Common myeloid progenitor, CD34-positive (primary cell): ENCODE measurements at regions not wholly inside any gene's neighbourhood (a gene's known extent, or its start where the extent isn't known, plus 50 kb on each side); places are given as distances from the start of the nearest gene placed in this dataset.
"Not testable (repeated sequence)": the region's sequence is repeated elsewhere in the genome, so short reads cannot be mapped to it uniquely, and the experiment has no call there.

Experiments
- CTCF ChIA-PET: fragments of 350-600 bp; sonication (Branson Sonifier 250); formaldehyde crosslinking; loops from one replicate; lab custom pipeline; 2021; ENCODE audit warnings: antibody characterized with exemption; lab: Charles Lee
- POLR2A ChIA-PET: fragments of 350-600 bp; sonication (Branson Sonifier 250); formaldehyde crosslinking; loops from one replicate; lab custom pipeline; 2021; ENCODE audit warnings: antibody characterized with exemption; lab: Charles Lee
- DNase-seq, 3 donors: peaks; one replicate each; pipeline versions ENCODE4 v3.0.0 to v3.0.0-alpha.2; 2013
- H3K27ac ChIP-seq, 2 experiments: 1 replicate in 1 of 2; 2 replicates in 1 of 2; pipeline ENCODE4 v1.7.0; 2013; ENCODE audit warnings: inconsistent platforms in 2 of 2, low read length in 2 of 2, mild to moderate bottlenecking in 2 of 2, low read depth in 1 of 2, moderate library complexity in 1 of 2; ENCODE audit not compliant: severe bottlenecking in 2 of 2, insufficient read depth in 1 of 2, poor library complexity in 1 of 2
- H3K27me3 ChIP-seq, 5 experiments: replicated peaks in 2 of 5; 1 replicate in 3 of 5; 2 replicates in 2 of 5; pipeline versions ENCODE4 v1.6.1 to v1.7.0; 2013; ENCODE audit warnings: low read length in 4 of 5, mild to moderate bottlenecking in 2 of 5, moderate library complexity in 2 of 5, inconsistent platforms in 1 of 5; ENCODE audit not compliant: insufficient read depth in 5 of 5, control insufficient read depth in 4 of 5
- H3K36me3 ChIP-seq, 4 experiments: 1 replicate in 2 of 4; 2 replicates in 2 of 4; pipeline versions ENCODE4 v1.6.1 to v1.7.0; 2013; ENCODE audit warnings: low read length in 3 of 4, control low read depth in 1 of 4, mild to moderate bottlenecking in 1 of 4; ENCODE audit not compliant: control insufficient read depth in 4 of 4, insufficient read depth in 4 of 4
- H3K4me1 ChIP-seq, 4 experiments: 1 replicate in 3 of 4; 2 replicates in 1 of 4; pipeline versions ENCODE4 v1.6.1 to v1.7.1; 2013; ENCODE audit warnings: low read length in 3 of 4, mild to moderate bottlenecking in 3 of 4, control low read depth in 1 of 4, inconsistent platforms in 1 of 4, moderate library complexity in 1 of 4; ENCODE audit not compliant: control insufficient read depth in 4 of 4, insufficient read depth in 4 of 4; ENCODE audit errors: control extremely low read depth in 1 of 4
- H3K4me3 ChIP-seq, 7 experiments: 1 replicate in 4 of 7; 2 replicates in 3 of 7; pipeline versions ENCODE4 v1.5.1 to v1.7.0; 2013; ENCODE audit warnings: mild to moderate bottlenecking in 7 of 7, low read length in 6 of 7, moderate library complexity in 6 of 7, inconsistent platforms in 2 of 7, low read depth in 2 of 7, control low read depth in 1 of 7; ENCODE audit not compliant: insufficient read depth in 4 of 7, control insufficient read depth in 1 of 7; ENCODE audit errors: extremely low read depth in 1 of 7
- H3K9me3 ChIP-seq, 5 experiments: 1 replicate in 4 of 5; 2 replicates in 1 of 5; pipeline versions ENCODE4 v1.6.1 to v1.7.1; 2013; ENCODE audit warnings: low read length in 4 of 5, mild to moderate bottlenecking in 2 of 5, inconsistent platforms in 1 of 5, low read depth in 1 of 5, moderate library complexity in 1 of 5; ENCODE audit not compliant: control insufficient read depth in 4 of 5, insufficient read depth in 2 of 5; ENCODE audit errors: control extremely low read depth in 1 of 5
- whole genome bisulfite sequencing: methylation state at CpG from one replicate; pipeline ENCODE4 v1.1.5; 2013; ENCODE audit not compliant: insufficient coverage; 5-methylcytosine and 5-hydroxymethylcytosine counted together

- Histone ChIP-seq H3K36me3 (no peaks in the 10 kb centered on the region), H3K4me3 (no peak overlapping the region), H3K27me3 (no peaks in the 10 kb centered on the region), H3K4me1 (peaks cover 0 to 4% (median 0%) of the 10 kb centered on the region in 4 experiments), H3K9me3 (no peaks in the 10 kb centered on the region), H3K27ac (no peak overlapping the region)
- CTCF ChIA-PET: no interaction called here
- no CpG with 5 or more reads among the region's 2 CpGs for WGBS
- POLR2A ChIA-PET: no interaction called here
- DNase-seq: no peak
Measured at GRCh38 chr16:72588551-72588950, 416.6 kb upstream of the PMFBP1 start.

GRCh38 chr16:72578061-72578460 is 406.1 kb upstream of the PMFBP1 start:
- CTCF ChIA-PET: interaction anchor here (0.6 kb wide), 1 partner anchor 1396 kb away, joined by 3 read pairs; no protein-coding TSS in a partner anchor

GRCh38 chr16:72576189-72576588 is 404.2 kb upstream of the PMFBP1 start:
- Histone ChIP-seq H3K4me1 (no peaks in the 10 kb centered on the region), H3K27ac (no peak overlapping the region), H3K27me3 (no peaks in the 10 kb centered on the region), H3K4me3 (no peak overlapping the region), H3K9me3 (peaks cover 0 to 6% (median 0%) of the 10 kb centered on the region in 5 experiments), H3K36me3 (no peaks in the 10 kb centered on the region)
- ChIA-PET POLR2A (no interaction called here), CTCF (no interaction called here)
- 100% methylated on average over 1 of the region's 3 CpGs for WGBS
- no peak for DNase-seq

More at GRCh38 chr16:72578061-72578460, 406.1 kb upstream of the PMFBP1 start:
- 90% methylated on average over 2 of the region's 9 CpGs for WGBS
- H3K9me3 ChIP-seq, DNase-seq, H3K27me3 ChIP-seq, H3K36me3 ChIP-seq, H3K4me1 ChIP-seq, H3K27ac ChIP-seq, H3K4me3 ChIP-seq: not testable (repeated sequence)
- POLR2A ChIA-PET: interaction anchor here (0.7 kb wide), 1 partner anchor 412 kb away, joined by 4 read pairs; no protein-coding TSS in a partner anchor

GRCh38 chr16:72569677-72570076 is 397.7 kb upstream of the PMFBP1 start:
- WGBS: 98% methylated on average over 7 of the region's 7 CpGs
- ChIA-PET POLR2A (no interaction called here), CTCF (no interaction called here)

GRCh38 chr16:72568502-72568901 is 396.5 kb upstream of the PMFBP1 start:
- Histone ChIP-seq H3K27me3 (no peaks in the 10 kb centered on the region), H3K4me3 (no peak overlapping the region), H3K27ac (no peak overlapping the region), H3K4me1 (no peaks in the 10 kb centered on the region), H3K36me3 (no peaks in the 10 kb centered on the region), H3K9me3 (peaks cover 0 to 3% (median 0%) of the 10 kb centered on the region in 5 experiments)
- WGBS: 86% methylated on average over 1 of the region's 1 CpG
- DNase-seq: no peak
- CTCF ChIA-PET: no interaction called here
- POLR2A ChIA-PET: no interaction called here

More at GRCh38 chr16:72569677-72570076, 397.7 kb upstream of the PMFBP1 start:
- Histone ChIP-seq H3K27ac (no peak overlapping the region), H3K4me1 (no peaks in the 10 kb centered on the region), H3K9me3 (peaks cover 0 to 3% (median 0%) of the 10 kb centered on the region in 5 experiments), H3K36me3 (no peaks in the 10 kb centered on the region), H3K27me3 (no peaks in the 10 kb centered on the region), H3K4me3 (no peak overlapping the region)
- no peak for DNase-seq

- Histone ChIP-seq H3K4me3 (no peak overlapping the region), H3K27ac (no peak overlapping the region), H3K27me3 (no peaks in the 10 kb centered on the region), H3K36me3 (no peaks in the 10 kb centered on the region), H3K4me1 (no peaks in the 10 kb centered on the region), H3K9me3 (peaks cover 0 to 3% (median 0%) of the 10 kb centered on the region in 5 experiments)
- no CpG with 5 or more reads among the region's 1 CpG for WGBS
- CTCF ChIA-PET: no interaction called here
- POLR2A ChIA-PET: no interaction called here
- no peak for DNase-seq
Measured at GRCh38 chr16:72566174-72566573, 394.2 kb upstream of the PMFBP1 start.

GRCh38 chr16:72565106-72565505 is 393.2 kb upstream of the PMFBP1 start:
- WGBS: 93% methylated on average over 2 of the region's 4 CpGs
- Histone ChIP-seq H3K27me3 (no peaks in the 10 kb centered on the region), H3K9me3 (peaks cover 0 to 3% (median 0%) of the 10 kb centered on the region in 5 experiments), H3K4me3 (no peak overlapping the region), H3K36me3 (no peaks in the 10 kb centered on the region), H3K4me1 (no peaks in the 10 kb centered on the region), H3K27ac (no peak overlapping the region)
- ChIA-PET POLR2A (interaction anchor here (0.6 kb wide), 1 partner anchor 239 kb away, joined by 3 read pairs; no protein-coding TSS in a partner anchor), CTCF (no interaction called here)
- no peak for DNase-seq
